ENCODE measurements at regions not wholly inside any gene's neighbourhood (a gene's known extent, or its start where the extent isn't known, plus 50 kb on each side); places are given as distances from the start of the nearest gene placed in this dataset.
A peak's percentile ranks its signal among the peaks of the same experiment; 100 is the strongest.

GRCh38 chr6:127000631-127001030 lies 117.8 kb upstream of the RSPO3 start:
- DNase-seq (no peak), ATAC-seq (no peak)
- no peaks in the 10 kb centered on the region for H3K36me3 ChIP-seq
- no peaks in the 10 kb centered on the region for H3K4me1 ChIP-seq
- intact Hi-C loops (cut with DNase I): no loop called here
- no peak overlapping the region for H3K4me3 ChIP-seq
- no peak overlapping the region for H3K27ac ChIP-seq
- no peaks in the 10 kb centered on the region for H3K27me3 ChIP-seq
- no peak for TF ChIP-seq CTCF (IDR thresholded peaks at IDR 0.05)
- H3K9me3 ChIP-seq: no peaks in the 10 kb centered on the region

GRCh38 chr6:127013865-127014264 lies 104.6 kb upstream of the RSPO3 start:
- TF ChIP-seq CTCF (IDR thresholded peaks at IDR 0.05): no peak
- ATAC-seq: no peak

GRCh38 chr6:127015858-127016257 lies 102.6 kb upstream of the RSPO3 start:
- no peaks in the 10 kb centered on the region for H3K9me3 ChIP-seq
- no peaks in the 10 kb centered on the region for H3K4me1 ChIP-seq
- intact Hi-C loops (cut with DNase I): no loop called here
- no peak for DNase-seq
- H3K4me3 ChIP-seq: no peak overlapping the region
- no peak overlapping the region for H3K27ac ChIP-seq
- no peaks in the 10 kb centered on the region for H3K36me3 ChIP-seq
- no peaks in the 10 kb centered on the region for H3K27me3 ChIP-seq
- no peak for ATAC-seq
- TF ChIP-seq CTCF (IDR thresholded peaks at IDR 0.05): no peak

More at GRCh38 chr6:127013865-127014264, 104.6 kb upstream of the RSPO3 start:
- no peak overlapping the region for H3K27ac ChIP-seq
- DNase-seq: no peak
- H3K36me3 ChIP-seq: no peaks in the 10 kb centered on the region
- no peaks in the 10 kb centered on the region for H3K4me1 ChIP-seq
- intact Hi-C loops (cut with DNase I): no loop called here
- H3K4me3 ChIP-seq: no peak overlapping the region
- no peaks in the 10 kb centered on the region for H3K27me3 ChIP-seq
- H3K9me3 ChIP-seq: no peaks in the 10 kb centered on the region

GRCh38 chr6:127019828-127020227 lies 98.6 kb upstream of the RSPO3 start:
- intact Hi-C loops (cut with DNase I): no loop called here
- no peak for TF ChIP-seq CTCF (IDR thresholded peaks at IDR 0.05)
- no peak for ATAC-seq

GRCh38 chr6:127022302-127022701 lies 96.2 kb upstream of the RSPO3 start:
- Histone ChIP-seq H3K27ac (no peak overlapping the region), H3K4me1 (no peaks in the 10 kb centered on the region), H3K36me3 (no peaks in the 10 kb centered on the region), H3K27me3 (no peaks in the 10 kb centered on the region), H3K4me3 (no peak overlapping the region), H3K9me3 (no peaks in the 10 kb centered on the region)
- DNase-seq (peak in 3 of 4 donors; percentile 56 to 66 (median 58)), ATAC-seq (peak; percentile 78)
- no peak for TF ChIP-seq CTCF (IDR thresholded peaks at IDR 0.05)
- intact Hi-C loops (cut with DNase I): no loop called here

More at GRCh38 chr6:127019828-127020227, 98.6 kb upstream of the RSPO3 start:
- H3K4me3 ChIP-seq: no peak overlapping the region
- no peak overlapping the region for H3K27ac ChIP-seq
- no peaks in the 10 kb centered on the region for H3K9me3 ChIP-seq
- no peaks in the 10 kb centered on the region for H3K4me1 ChIP-seq
- no peak for DNase-seq
- no peaks in the 10 kb centered on the region for H3K27me3 ChIP-seq
- H3K36me3 ChIP-seq: no peaks in the 10 kb centered on the region
